ENCODE measurements at regions not wholly inside any gene's neighbourhood (a gene's known extent, or its start where the extent isn't known, plus 50 kb on each side); places are given as distances from the start of the nearest gene placed in this dataset.

GRCh38 chr9:129235041-129235930, 57.2 kb upstream of the IER5L start (continued):
- TF ChIP-seq GTF2F1 (IDR thresholded peaks at IDR 0.05; ENCODE audit: borderline replicate concordance, low read depth, low read length) (no peak), YY1 (IDR thresholded peaks at IDR 0.05; ENCODE audit: low read depth, low read length) (no peak), GABPA (IDR thresholded peaks at IDR 0.05; ENCODE audit: borderline replicate concordance, insufficient read depth, low read length) (no peak), FOSL1 (IDR thresholded peaks at IDR 0.05; ENCODE audit: insufficient read depth, low read depth, low read length) (no peak)
